Right atrium auricular region (tissue), 2 donors: ENCODE measurements at regions not wholly inside any gene's neighbourhood (a gene's known extent, or its start where the extent isn't known, plus 50 kb on each side); places are given as distances from the start of the nearest gene placed in this dataset.

Experiments used
- DNase-seq: peaks from one replicate; pipeline ENCODE4 v3.0.0-alpha.2; 2019; ENCODE audit warnings: low spot score
- H3K27ac ChIP-seq, 2 donors: fragments of 200-600 bp; sonication (generic); 1 replicate in 1 of 2; 2 replicates in 1 of 2; pipeline ENCODE4 v1.5.1; 2016 to 2019
- H3K27me3 ChIP-seq, 2 donors: fragments of 200-600 bp; sonication (generic); one replicate each; pipeline versions ENCODE4 v1.5.1 to v1.6.0; 2017 to 2019
- H3K36me3 ChIP-seq: fragments of 200-600 bp; sonication (generic); one replicate; pipeline ENCODE4 v1.5.1; 2016
- H3K4me1 ChIP-seq, 2 donors: fragments of 200-600 bp; sonication (generic); one replicate each; pipeline versions ENCODE4 v1.5.1 to v1.6.0; 2017 to 2019
- H3K4me3 ChIP-seq, 2 donors: fragments of 200-600 bp; sonication (generic); 1 replicate in 1 of 2; 2 replicates in 1 of 2; pipeline ENCODE4 v1.5.1; 2017 to 2019; ENCODE audit warnings: mild to moderate bottlenecking in 1 of 2, moderate library complexity in 1 of 2
- H3K9me3 ChIP-seq, 2 donors: fragments of 200-600 bp; sonication (generic); one replicate each; pipeline ENCODE4 v1.5.1; 2019
- CTCF ChIP-seq, 2 donors: fragments of 200-600 bp; sonication (generic); IDR thresholded peaks; one replicate each; pipeline ENCODE4 v1.5.1; 2019; ENCODE audit warnings: antibody characterized with exemption in 2 of 2

- H3K27ac ChIP-seq = no peak overlapping the region
- no peak overlapping the region for H3K4me3 ChIP-seq
- DNase-seq = no peak
- H3K4me1 ChIP-seq = no peaks in the 10 kb centered on the region
- H3K36me3 ChIP-seq = no peaks in the 10 kb centered on the region
- no peak for TF ChIP-seq CTCF (IDR thresholded peaks at IDR 0.05)
- H3K27me3 ChIP-seq = no peaks in the 10 kb centered on the region
- peaks cover 0 to 5% of the 10 kb centered on the region in 2 donors for H3K9me3 ChIP-seq
Measured at GRCh38 chr5:14090755-14091154, 52.4 kb upstream of the TRIO start.

- H3K27ac ChIP-seq = no peak overlapping the region
- H3K4me1 ChIP-seq = no peaks in the 10 kb centered on the region
- H3K4me3 ChIP-seq = no peak overlapping the region
- H3K27me3 ChIP-seq = no peaks in the 10 kb centered on the region
- peaks cover 0 to 5% of the 10 kb centered on the region in 2 donors for H3K9me3 ChIP-seq
- DNase-seq = no peak
- TF ChIP-seq CTCF (IDR thresholded peaks at IDR 0.05) = no peak
- no peaks in the 10 kb centered on the region for H3K36me3 ChIP-seq
Measured at GRCh38 chr5:14090290-14090689, 52.9 kb upstream of the TRIO start.

GRCh38 chr5:14089198-14089597, 53.9 kb upstream of the TRIO start:
- TF ChIP-seq CTCF (IDR thresholded peaks at IDR 0.05) = no peak
- no peak overlapping the region for H3K4me3 ChIP-seq
- no peaks in the 10 kb centered on the region for H3K4me1 ChIP-seq
- H3K36me3 ChIP-seq = no peaks in the 10 kb centered on the region
- H3K27me3 ChIP-seq = no peaks in the 10 kb centered on the region
- no peak for DNase-seq
- no peak overlapping the region for H3K27ac ChIP-seq
- peaks cover 0 to 5% of the 10 kb centered on the region in 2 donors for H3K9me3 ChIP-seq

- no peaks in the 10 kb centered on the region for H3K36me3 ChIP-seq
- no peak overlapping the region for H3K4me3 ChIP-seq
- no peak for DNase-seq
- no peak for TF ChIP-seq CTCF (IDR thresholded peaks at IDR 0.05)
- no peaks in the 10 kb centered on the region for H3K27me3 ChIP-seq
- no peak overlapping the region for H3K27ac ChIP-seq
- peaks cover 0 to 5% of the 10 kb centered on the region in 2 donors for H3K9me3 ChIP-seq
- no peaks in the 10 kb centered on the region for H3K4me1 ChIP-seq
Measured at GRCh38 chr5:14086261-14086660, 56.9 kb upstream of the TRIO start.

- no peak for TF ChIP-seq CTCF (IDR thresholded peaks at IDR 0.05)
- H3K4me1 ChIP-seq = no peaks in the 10 kb centered on the region
- H3K27me3 ChIP-seq = no peaks in the 10 kb centered on the region
- H3K27ac ChIP-seq = no peak overlapping the region
- no peaks in the 10 kb centered on the region for H3K9me3 ChIP-seq
- no peak overlapping the region for H3K4me3 ChIP-seq
- no peaks in the 10 kb centered on the region for H3K36me3 ChIP-seq
- DNase-seq = no peak
Measured at GRCh38 chr5:14082973-14083372, 60.2 kb upstream of the TRIO start.

GRCh38 chr5:14082523-14082922, 60.6 kb upstream of the TRIO start:
- TF ChIP-seq CTCF (IDR thresholded peaks at IDR 0.05) = no peak
- no peaks in the 10 kb centered on the region for H3K9me3 ChIP-seq
- H3K27me3 ChIP-seq = no peaks in the 10 kb centered on the region
- H3K4me1 ChIP-seq = no peaks in the 10 kb centered on the region
- H3K4me3 ChIP-seq = no peak overlapping the region
- no peaks in the 10 kb centered on the region for H3K36me3 ChIP-seq
- no peak for DNase-seq
- no peak overlapping the region for H3K27ac ChIP-seq
